Breast epithelium (tissue), 4 donors: ENCODE measurements at regions not wholly inside any gene's neighbourhood (a gene's known extent, or its start where the extent isn't known, plus 50 kb on each side); places are given as distances from the start of the nearest gene placed in this dataset.

Experiments used
- DNase-seq, 2 donors: peaks; one replicate each; pipeline ENCODE4 v3.0.0-alpha.2; 2019; ENCODE audit warnings: low spot score in 2 of 2
- H3K27ac ChIP-seq, 2 donors: fragments of 200-600 bp; sonication (generic) in 1 of 2; one replicate each; pipeline ENCODE4 v1.5.1; 2016 to 2019; ENCODE audit warnings: mild to moderate bottlenecking in 1 of 2
- H3K27me3 ChIP-seq, 2 donors: fragments of 200-600 bp; sonication (generic) in 1 of 2; one replicate each; pipeline versions ENCODE4 v1.5.1 to v1.6.0; 2017 to 2019; ENCODE audit warnings: control low read depth in 1 of 2, mild to moderate bottlenecking in 1 of 2
- H3K36me3 ChIP-seq: fragments of 200-600 bp; one replicate; pipeline ENCODE4 v1.5.1; 2019
- H3K4me1 ChIP-seq, 2 donors: fragments of 200-600 bp; sonication (generic); one replicate each; pipeline ENCODE4 v1.5.1; 2016 to 2019; ENCODE audit warnings: control low read depth in 1 of 2
- H3K4me3 ChIP-seq, 3 donors: fragments of 200-600 bp; sonication (generic); 1 replicate in 2 of 3; 2 replicates in 1 of 3; pipeline ENCODE4 v1.5.1; 2016 to 2019; ENCODE audit warnings: mild to moderate bottlenecking in 3 of 3, moderate library complexity in 2 of 3
- H3K9me3 ChIP-seq, 2 donors: fragments of 200-600 bp; sonication (generic) in 1 of 2; one replicate each; pipeline ENCODE4 v1.5.1; 2016 to 2019; ENCODE audit warnings: control low read depth in 1 of 2
- POLR2A ChIP-seq: fragments of 450-650 bp; IDR thresholded peaks from one replicate; pipeline ENCODE4 v1.6.1; 2016; ENCODE audit warnings: antibody characterized with exemption, mild to moderate bottlenecking, moderate library complexity
- POLR2AphosphoS5 ChIP-seq, 3 donors: sonication (generic); formaldehyde crosslinking; IDR thresholded peaks; one replicate each; pipeline ENCODE4 v1.6.1; 2017; ENCODE audit warnings: antibody characterized with exemption in 3 of 3
- intact Hi-C: fragments of 100-400 bp; cut with DNase I; formaldehyde crosslinking; loops from one replicate; pipeline ENCODE4 v1.15.1; 2023; ENCODE audit warnings: low total_unique reads
- TF ChIP-seq, protein P1 (sequence below), 3 donors: fragments of 450-650 bp; IDR thresholded peaks; one replicate each; pipeline ENCODE4 v1.5.1; 2016 to 2017; ENCODE audit warnings: antibody characterized with exemption in 3 of 3, mild to moderate bottlenecking in 3 of 3, moderate library complexity in 3 of 3

DNA sequence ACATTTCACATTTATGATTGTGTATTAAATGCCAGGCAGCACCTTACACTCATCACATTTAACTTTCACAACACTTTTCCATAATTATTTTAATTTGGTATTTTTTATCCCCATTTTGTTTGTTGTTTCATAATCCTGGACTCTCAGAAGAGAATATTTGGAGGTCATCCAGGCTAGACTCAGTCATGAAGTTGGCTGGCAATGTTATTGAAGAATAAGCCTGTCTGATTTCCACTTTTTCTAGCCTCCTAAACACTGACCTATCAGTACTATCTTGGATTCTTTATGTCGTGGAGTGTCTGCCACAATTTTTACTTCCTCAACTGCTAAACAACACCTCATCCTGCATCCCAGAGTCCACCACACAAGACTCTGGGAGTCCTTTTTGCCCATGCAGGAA is 372.3 kb upstream of the NRP1 start:
- peaks cover 0 to 3% of the 10 kb centered on the region in 2 donors for H3K4me1 ChIP-seq
- H3K9me3 ChIP-seq = no peaks in the 10 kb centered on the region
- no peaks in the 10 kb centered on the region for H3K27me3 ChIP-seq
- no peak overlapping the region for H3K4me3 ChIP-seq
- intact Hi-C loops = no loop called here
- DNase-seq = no peak
- H3K27ac ChIP-seq = no peak overlapping the region
- TF ChIP-seq, protein P1, sequence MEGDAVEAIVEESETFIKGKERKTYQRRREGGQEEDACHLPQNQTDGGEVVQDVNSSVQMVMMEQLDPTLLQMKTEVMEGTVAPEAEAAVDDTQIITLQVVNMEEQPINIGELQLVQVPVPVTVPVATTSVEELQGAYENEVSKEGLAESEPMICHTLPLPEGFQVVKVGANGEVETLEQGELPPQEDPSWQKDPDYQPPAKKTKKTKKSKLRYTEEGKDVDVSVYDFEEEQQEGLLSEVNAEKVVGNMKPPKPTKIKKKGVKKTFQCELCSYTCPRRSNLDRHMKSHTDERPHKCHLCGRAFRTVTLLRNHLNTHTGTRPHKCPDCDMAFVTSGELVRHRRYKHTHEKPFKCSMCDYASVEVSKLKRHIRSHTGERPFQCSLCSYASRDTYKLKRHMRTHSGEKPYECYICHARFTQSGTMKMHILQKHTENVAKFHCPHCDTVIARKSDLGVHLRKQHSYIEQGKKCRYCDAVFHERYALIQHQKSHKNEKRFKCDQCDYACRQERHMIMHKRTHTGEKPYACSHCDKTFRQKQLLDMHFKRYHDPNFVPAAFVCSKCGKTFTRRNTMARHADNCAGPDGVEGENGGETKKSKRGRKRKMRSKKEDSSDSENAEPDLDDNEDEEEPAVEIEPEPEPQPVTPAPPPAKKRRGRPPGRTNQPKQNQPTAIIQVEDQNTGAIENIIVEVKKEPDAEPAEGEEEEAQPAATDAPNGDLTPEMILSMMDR (IDR thresholded peaks at IDR 0.05) = no peak
- TF ChIP-seq POLR2AphosphoS5 (IDR thresholded peaks at IDR 0.05) = no peak
- no peak for TF ChIP-seq POLR2A
- no peaks in the 10 kb centered on the region for H3K36me3 ChIP-seq

- H3K4me3 ChIP-seq = no peak overlapping the region
- intact Hi-C loops = no loop called here
- DNase-seq = no peak
- TF ChIP-seq POLR2A = no peak
- TF ChIP-seq POLR2AphosphoS5 (IDR thresholded peaks at IDR 0.05) = no peak
- TF ChIP-seq, protein P1 (IDR thresholded peaks at IDR 0.05) = no peak
- no peaks in the 10 kb centered on the region for H3K9me3 ChIP-seq
- no peaks in the 10 kb centered on the region for H3K36me3 ChIP-seq
- H3K27ac ChIP-seq = no peak overlapping the region
- H3K27me3 ChIP-seq = no peaks in the 10 kb centered on the region
- peaks cover 0 to 3% of the 10 kb centered on the region in 2 donors for H3K4me1 ChIP-seq
Observed at GRCh38 chr10:33706191-33706590, 371.7 kb upstream of the NRP1 start.

DNA sequence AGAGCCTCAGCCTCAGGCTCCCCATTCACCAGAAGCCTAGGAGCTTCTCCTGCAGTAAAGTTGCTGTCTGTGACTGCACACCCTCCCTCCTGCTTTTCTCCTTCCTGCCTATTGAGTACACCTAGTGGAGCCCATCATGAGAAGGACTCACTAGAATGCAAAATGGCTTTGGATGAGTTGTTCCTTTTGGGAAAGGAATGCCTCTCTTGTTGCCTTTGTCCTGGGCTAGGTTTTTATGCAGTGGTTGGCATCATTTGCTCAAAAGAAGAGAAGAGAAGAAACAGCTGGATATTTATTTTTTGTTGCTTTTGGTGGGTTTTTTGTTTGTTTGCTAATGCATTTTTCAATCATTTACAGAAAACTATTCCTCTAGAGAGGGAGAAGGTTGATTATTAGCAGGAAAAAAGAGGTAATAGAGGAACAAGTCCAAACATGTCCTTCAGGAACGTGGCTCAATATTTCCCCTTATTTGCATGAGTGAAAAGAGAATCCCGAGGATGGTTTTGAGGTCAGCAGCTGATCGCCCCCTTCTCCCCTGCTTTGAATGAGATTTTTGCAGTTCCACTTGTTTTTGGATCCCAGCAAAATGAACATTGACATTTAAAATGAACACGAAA is 369.9 kb upstream of the NRP1 start:
- intact Hi-C loops = no loop called here
- Histone ChIP-seq H3K36me3 (no peaks in the 10 kb centered on the region), H3K27me3 (no peaks in the 10 kb centered on the region), H3K27ac (no peak overlapping the region), H3K9me3 (no peaks in the 10 kb centered on the region), H3K4me3 (no peak overlapping the region), H3K4me1 (peaks cover 0 to 3% of the 10 kb centered on the region in 2 donors)
- TF ChIP-seq, protein P1 (IDR thresholded peaks at IDR 0.05) = no peak
- no peak for TF ChIP-seq POLR2A
- no peak for TF ChIP-seq POLR2AphosphoS5 (IDR thresholded peaks at IDR 0.05)
- no peak for DNase-seq

GRCh38 chr10:33703501-33704213 is 369.2 kb upstream of the NRP1 start:
- no peaks in the 10 kb centered on the region for H3K9me3 ChIP-seq
- H3K36me3 ChIP-seq = no peaks in the 10 kb centered on the region
- H3K4me3 ChIP-seq = no peak overlapping the region
- no peaks in the 10 kb centered on the region for H3K27me3 ChIP-seq
- TF ChIP-seq POLR2A = no peak
- no peak for TF ChIP-seq POLR2AphosphoS5 (IDR thresholded peaks at IDR 0.05)
- TF ChIP-seq, protein P1 (IDR thresholded peaks at IDR 0.05) = no peak
- peaks cover 0 to 3% of the 10 kb centered on the region in 2 donors for H3K4me1 ChIP-seq
- intact Hi-C loops = no loop called here
- DNase-seq = no peak
- no peak overlapping the region for H3K27ac ChIP-seq

- TF ChIP-seq POLR2A (no peak), POLR2AphosphoS5 (IDR thresholded peaks at IDR 0.05) (no peak)
- TF ChIP-seq, protein P1 (IDR thresholded peaks at IDR 0.05) = no peak
- intact Hi-C loops = no loop called here
- no peak for DNase-seq
- Histone ChIP-seq H3K36me3 (no peaks in the 10 kb centered on the region), H3K9me3 (peaks cover 0 to 5% of the 10 kb centered on the region in 2 donors), H3K4me3 (no peak overlapping the region), H3K4me1 (no peaks in the 10 kb centered on the region), H3K27ac (no peak overlapping the region), H3K27me3 (no peaks in the 10 kb centered on the region)
Observed at GRCh38 chr10:33698033-33698432, 363.6 kb upstream of the NRP1 start.
